CD14-positive monocyte (primary cell): ENCODE measurements at regions not wholly inside any gene's neighbourhood (a gene's known extent, or its start where the extent isn't known, plus 50 kb on each side); places are given as distances from the start of the nearest gene placed in this dataset.

Experiments used
- DNase-seq, 3 donors: peaks; one replicate each; pipeline ENCODE4 v3.0.0-alpha.2; 2011 to 2022
- H2AFZ ChIP-seq: 2 replicates; pipeline ENCODE4 v1.6.0; 2012; ENCODE audit warnings: mild to moderate bottlenecking, low read depth, low read length, inconsistent platforms; ENCODE audit not compliant: insufficient read depth, poor library complexity, severe bottlenecking
- H3K27ac ChIP-seq, 2 donors: 1 replicate in 1 of 2; 2 replicates in 1 of 2; pipeline ENCODE4 v1.5.1; 2012 to 2013; ENCODE audit warnings: low read length in 2 of 2, control low read depth in 1 of 2, inconsistent platforms in 1 of 2, low read depth in 1 of 2, mild to moderate bottlenecking in 1 of 2
- H3K27me3 ChIP-seq, 2 donors: one replicate each; pipeline versions ENCODE4 v1.6.0 to v1.6.1; 2011 to 2013; ENCODE audit warnings: low read length in 2 of 2; ENCODE audit not compliant: control insufficient read depth in 2 of 2, insufficient read depth in 2 of 2
- H3K36me3 ChIP-seq, 2 donors: replicated peaks in 1 of 2; 1 replicate in 1 of 2; 2 replicates in 1 of 2; pipeline versions ENCODE4 v1.5.1 to v1.6.1; 2012 to 2013; ENCODE audit warnings: low read length in 2 of 2, control low read depth in 1 of 2, inconsistent platforms in 1 of 2, mild to moderate bottlenecking in 1 of 2; ENCODE audit not compliant: insufficient read depth in 2 of 2, control insufficient read depth in 1 of 2
- H3K4me1 ChIP-seq, 2 donors: 1 replicate in 1 of 2; 2 replicates in 1 of 2; pipeline versions ENCODE4 v1.5.1 to v1.6.1; 2012 to 2013; ENCODE audit warnings: low read length in 2 of 2, control low read depth in 1 of 2, inconsistent platforms in 1 of 2, mild to moderate bottlenecking in 1 of 2, moderate library complexity in 1 of 2; ENCODE audit not compliant: insufficient read depth in 2 of 2, control insufficient read depth in 1 of 2
- H3K4me2 ChIP-seq: replicated peaks from 2 replicates; pipeline ENCODE3; 2012; ENCODE audit warnings: low read length, moderate library complexity, mild to moderate bottlenecking; ENCODE audit not compliant: poor library complexity, severe bottlenecking; ENCODE audit errors: extremely low read depth
- H3K4me3 ChIP-seq, 3 experiments: fragments of 200-600 bp in 1 of 3; sonication (generic) in 1 of 3; replicated peaks in 1 of 3; 1 replicate in 2 of 3; 2 replicates in 1 of 3; pipeline ENCODE4 v1.5.1; 2011 to 2013; ENCODE audit warnings: low read length in 3 of 3, mild to moderate bottlenecking in 3 of 3, control low read depth in 2 of 3, low read depth in 2 of 3, inconsistent platforms in 1 of 3, moderate library complexity in 1 of 3
- H3K79me2 ChIP-seq: 2 replicates; pipeline ENCODE4 v1.6.0; 2012; ENCODE audit warnings: mild to moderate bottlenecking, control low read depth, inconsistent platforms, low read length, moderate library complexity; ENCODE audit not compliant: insufficient read depth
- H3K9ac ChIP-seq: 2 replicates; pipeline ENCODE4 v1.6.0; 2017; ENCODE audit warnings: low read length, mild to moderate bottlenecking; ENCODE audit not compliant: insufficient read depth, poor library complexity, severe bottlenecking
- H3K9me3 ChIP-seq, 2 donors: replicated peaks in 1 of 2; 1 replicate in 1 of 2; 2 replicates in 1 of 2; pipeline versions ENCODE4 v1.5.1 to v1.6.1; 2012 to 2013; ENCODE audit warnings: low read length in 2 of 2, control low read depth in 1 of 2; ENCODE audit not compliant: control insufficient read depth in 1 of 2, insufficient read depth in 1 of 2
- H4K20me1 ChIP-seq: 2 replicates; pipeline ENCODE4 v1.6.0; 2012; ENCODE audit warnings: mild to moderate bottlenecking, low read length, control low read depth, moderate library complexity; ENCODE audit not compliant: insufficient read depth
- H3K27ac Mint-ChIP-seq, 7 donors: one replicate each; pipeline ENCODE4 v1.8.0; 2020; ENCODE audit warnings: mild to moderate bottlenecking in 7 of 7, mixed read lengths in 7 of 7, moderate library complexity in 6 of 7, inconsistent platforms in 2 of 7
- H3K27me3 Mint-ChIP-seq, 3 donors: one replicate each; pipeline ENCODE4 v1.8.0; 2021 to 2022; ENCODE audit warnings: low read depth in 3 of 3, mild to moderate bottlenecking in 3 of 3, mixed read lengths in 3 of 3, moderate library complexity in 3 of 3, inconsistent platforms in 1 of 3
- H3K36me3 Mint-ChIP-seq, 2 donors: one replicate each; pipeline ENCODE4 v1.8.0; 2020; ENCODE audit warnings: mixed read lengths in 2 of 2, inconsistent platforms in 1 of 2, mild to moderate bottlenecking in 1 of 2
- H3K4me1 Mint-ChIP-seq: one replicate; pipeline ENCODE4 v1.8.0; 2020; ENCODE audit warnings: mild to moderate bottlenecking, mixed read lengths
- H3K4me3 Mint-ChIP-seq, 2 donors: one replicate each; pipeline ENCODE4 v1.8.0; 2020; ENCODE audit warnings: mild to moderate bottlenecking in 2 of 2, mixed read lengths in 2 of 2, moderate library complexity in 1 of 2
- H3K9me3 Mint-ChIP-seq, 7 donors: one replicate each; pipeline ENCODE4 v1.8.0; 2020 to 2022; ENCODE audit warnings: mixed read lengths in 7 of 7, mild to moderate bottlenecking in 6 of 7, moderate library complexity in 6 of 7, inconsistent platforms in 2 of 7
- WGBS: methylation state at CpG from one replicate; pipeline ENCODE4 v1.1.5; 2013; ENCODE audit warnings: missing lambda C conversion rate; ENCODE audit not compliant: insufficient coverage; 5-methylcytosine and 5-hydroxymethylcytosine counted together
- intact Hi-C, 2 donors: fragments of 100-400 bp; cut with micrococcal nuclease; formaldehyde crosslinking; loops; one replicate each; pipeline versions ENCODE4 v1.15.0 to v1.15.1; 2023
- TF ChIP-seq, protein P1 (sequence below): fragments of 200-600 bp; IDR thresholded peaks from one replicate; pipeline ENCODE4 v1.8.0; 2022; ENCODE audit warnings: antibody characterized with exemption, mild to moderate bottlenecking

DNA sequence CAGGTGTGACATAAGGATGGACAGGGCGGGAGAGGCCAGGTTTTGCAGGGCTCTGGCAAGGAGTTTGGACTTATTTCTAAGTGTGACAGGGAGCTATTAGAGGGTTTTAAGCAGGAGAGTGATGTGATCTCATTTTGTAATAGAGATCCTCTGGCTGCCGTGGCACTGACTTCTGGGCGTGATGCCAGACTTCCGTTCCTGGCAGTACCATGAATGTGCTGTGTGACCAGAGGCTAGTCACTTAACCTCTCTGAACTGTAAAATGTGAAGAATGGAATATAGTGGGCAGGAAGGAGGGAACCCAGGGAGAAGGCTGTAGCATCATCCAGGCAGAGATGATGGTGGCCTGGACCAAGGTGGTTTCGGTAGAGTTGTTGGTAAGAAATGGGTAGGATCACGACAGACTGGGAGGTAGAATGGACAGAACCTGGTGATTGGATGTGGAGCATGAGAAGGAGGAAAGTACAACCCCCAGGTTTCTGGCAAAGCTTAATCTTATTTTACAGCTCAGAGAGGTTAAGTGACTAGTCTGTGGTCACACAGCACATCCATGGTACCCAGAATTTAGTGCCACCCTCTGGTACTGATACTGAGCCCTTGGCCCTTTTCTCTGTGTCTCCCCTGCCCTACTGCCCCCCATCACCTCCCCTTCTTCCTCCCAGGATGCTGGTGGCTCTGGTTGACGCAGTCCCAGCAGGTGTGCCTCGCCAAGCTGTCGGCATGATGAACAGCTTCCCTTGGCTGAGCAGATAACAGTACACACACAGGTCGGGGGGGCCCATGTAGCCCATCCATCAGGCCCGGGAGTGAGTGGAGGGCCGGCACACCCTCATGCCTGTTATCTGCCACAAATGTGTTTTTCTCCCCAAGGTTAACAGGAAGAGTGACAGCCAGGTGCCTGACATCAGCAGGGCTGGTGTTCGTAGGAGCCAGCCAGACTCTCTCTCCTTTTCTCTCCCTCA, 52.9 kb upstream of the CTNNBL1 start:
- H3K27me3 Mint-ChIP-seq, result peaks cover 17 to 22% (median 21%) of the 10 kb centered on the region in 3 donors

DNA sequence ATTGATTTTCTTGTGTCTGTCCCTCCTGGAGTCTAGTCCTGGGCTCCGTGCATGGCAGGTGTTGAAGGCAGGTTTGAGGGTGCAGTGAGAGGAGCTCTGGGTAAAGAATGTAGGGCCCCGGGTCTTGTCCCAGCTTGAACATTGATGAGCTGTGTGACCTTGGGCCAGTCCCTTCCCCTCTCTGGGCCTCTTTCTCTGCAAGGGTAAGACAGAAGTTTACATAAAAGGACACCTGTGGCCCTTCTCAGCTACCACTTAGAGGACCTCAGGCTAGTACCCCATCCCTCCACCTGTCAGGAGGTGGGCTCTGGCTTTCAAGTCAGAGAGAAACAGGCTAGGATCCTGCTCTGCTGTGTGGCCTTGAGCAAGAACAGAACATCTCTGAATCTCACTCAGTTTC, 55.3 kb upstream of the CTNNBL1 start:
- Histone ChIP-seq H3K4me1 (no peaks in the 10 kb centered on the region), H3K9ac (no peak overlapping the region), H4K20me1 (no peaks in the 10 kb centered on the region), H3K4me3 (no peak overlapping the region), H3K36me3 (no peaks in the 10 kb centered on the region), H2AFZ (no peak overlapping the region), H3K27me3 (peaks cover 3 to 10% of the 10 kb centered on the region in 2 donors), H3K9me3 (peaks cover 12 to 14% of the 10 kb centered on the region in 2 donors), H3K27ac (no peak overlapping the region), H3K4me2 (no peak overlapping the region), H3K79me2 (no peaks in the 10 kb centered on the region)
- WGBS, result no CpG with 5 or more reads among the region's 2 CpGs
- Mint-ChIP-seq H3K27ac (no peak overlapping the region), H3K36me3 (no peaks in the 10 kb centered on the region), H3K9me3 (peaks cover 1 to 12% (median 5%) of the 10 kb centered on the region in 7 donors), H3K4me1 (no peaks in the 10 kb centered on the region), H3K27me3 (peaks cover 21 to 23% (median 22%) of the 10 kb centered on the region in 3 donors), H3K4me3 (no peak overlapping the region)
- intact Hi-C loops, result no loop called here
- no peak for DNase-seq
- TF ChIP-seq, protein P1, sequence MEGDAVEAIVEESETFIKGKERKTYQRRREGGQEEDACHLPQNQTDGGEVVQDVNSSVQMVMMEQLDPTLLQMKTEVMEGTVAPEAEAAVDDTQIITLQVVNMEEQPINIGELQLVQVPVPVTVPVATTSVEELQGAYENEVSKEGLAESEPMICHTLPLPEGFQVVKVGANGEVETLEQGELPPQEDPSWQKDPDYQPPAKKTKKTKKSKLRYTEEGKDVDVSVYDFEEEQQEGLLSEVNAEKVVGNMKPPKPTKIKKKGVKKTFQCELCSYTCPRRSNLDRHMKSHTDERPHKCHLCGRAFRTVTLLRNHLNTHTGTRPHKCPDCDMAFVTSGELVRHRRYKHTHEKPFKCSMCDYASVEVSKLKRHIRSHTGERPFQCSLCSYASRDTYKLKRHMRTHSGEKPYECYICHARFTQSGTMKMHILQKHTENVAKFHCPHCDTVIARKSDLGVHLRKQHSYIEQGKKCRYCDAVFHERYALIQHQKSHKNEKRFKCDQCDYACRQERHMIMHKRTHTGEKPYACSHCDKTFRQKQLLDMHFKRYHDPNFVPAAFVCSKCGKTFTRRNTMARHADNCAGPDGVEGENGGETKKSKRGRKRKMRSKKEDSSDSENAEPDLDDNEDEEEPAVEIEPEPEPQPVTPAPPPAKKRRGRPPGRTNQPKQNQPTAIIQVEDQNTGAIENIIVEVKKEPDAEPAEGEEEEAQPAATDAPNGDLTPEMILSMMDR, result no peak

More for the DNA sequence above, 52.9 kb upstream of the CTNNBL1 start:
- Histone ChIP-seq H3K36me3 (no peaks in the 10 kb centered on the region), H3K4me2 (no peak overlapping the region), H3K27me3 (peaks cover 3 to 7% of the 10 kb centered on the region in 2 donors), H3K4me3 (no peak overlapping the region), H3K9me3 (no peaks in the 10 kb centered on the region), H3K27ac (no peak overlapping the region), H3K4me1 (no peaks in the 10 kb centered on the region), H3K9ac (no peak overlapping the region), H4K20me1 (no peaks in the 10 kb centered on the region), H2AFZ (no peak overlapping the region), H3K79me2 (no peaks in the 10 kb centered on the region)
- intact Hi-C loops, result no loop called here
- DNase-seq, result no peak
- WGBS, result 50% methylated on average over 12 of the region's 13 CpGs
- peak overlapping the region in 1 of 7 donors; percentile 54 for H3K27ac Mint-ChIP-seq
- no peaks in the 10 kb centered on the region for H3K4me1 Mint-ChIP-seq
- TF ChIP-seq, protein P1, result no peak
- H3K9me3 Mint-ChIP-seq, result peaks cover 0 to 1% (median 0%) of the 10 kb centered on the region in 7 donors
- no peak overlapping the region for H3K4me3 Mint-ChIP-seq
- H3K36me3 Mint-ChIP-seq, result no peaks in the 10 kb centered on the region
